ENCODE measurements at regions not wholly inside any gene's neighbourhood (a gene's known extent, or its start where the extent isn't known, plus 50 kb on each side); places are given as distances from the start of the nearest gene placed in this dataset.

- Histone ChIP-seq H3K36me3 (no peaks in the 10 kb centered on the region), H3K4me1 (peaks cover 0 to 6% (median 0%) of the 10 kb centered on the region in 4 donors), H3K27me3 (no peaks in the 10 kb centered on the region), H3K27ac (peak overlapping the region in 2 of 4 donors; percentile 47 to 58), H3K9me3 (no peaks in the 10 kb centered on the region), H3K4me3 (no peak overlapping the region)
- intact Hi-C loops (cut with DNase I): no loop called here
- WGBS, 2 donors: 23 to 68% methylated on average over 3 of the region's 3 CpGs
- no peak for TF ChIP-seq CTCF (IDR thresholded peaks at IDR 0.05)
- no peak for TF ChIP-seq POLR2AphosphoS5 (IDR thresholded peaks at IDR 0.05)
- no peak for TF ChIP-seq EP300 (IDR thresholded peaks at IDR 0.05)
- TF ChIP-seq POLR2A (IDR thresholded peaks at IDR 0.05): no peak
- DNase-seq: no peak
Measured at GRCh38 chrX:38937926-38938325, 136.7 kb downstream of the MID1IP1 start.

- peak overlapping the region in 1 of 4 donors; percentile 58 for H3K27ac ChIP-seq
- 54 to 86% methylated on average over 1 of the region's 1 CpG for WGBS, 2 donors
- intact Hi-C loops (cut with DNase I): no loop called here
- peak; percentile 26 to 58 (median 38) for TF ChIP-seq POLR2AphosphoS5 (IDR thresholded peaks at IDR 0.05)
- TF ChIP-seq EP300 (IDR thresholded peaks at IDR 0.05): no peak
- TF ChIP-seq POLR2A (IDR thresholded peaks at IDR 0.05): no peak
- no peak for TF ChIP-seq CTCF (IDR thresholded peaks at IDR 0.05)
- H3K27me3 ChIP-seq: no peaks in the 10 kb centered on the region
- H3K4me1 ChIP-seq: peaks cover 0 to 6% (median 0%) of the 10 kb centered on the region in 4 donors
- no peak for DNase-seq
- no peak overlapping the region for H3K4me3 ChIP-seq
- H3K9me3 ChIP-seq: peaks cover 0 to 4% (median 0%) of the 10 kb centered on the region in 4 donors
- no peaks in the 10 kb centered on the region for H3K36me3 ChIP-seq
Measured at GRCh38 chrX:38939067-38939466, 137.8 kb downstream of the MID1IP1 start.

- Histone ChIP-seq H3K27ac (peak overlapping the region in 1 of 4 donors; percentile 50), H3K36me3 (no peaks in the 10 kb centered on the region), H3K4me1 (peaks cover 0 to 6% (median 0%) of the 10 kb centered on the region in 4 donors), H3K4me3 (no peak overlapping the region), H3K9me3 (peaks cover 0 to 4% (median 0%) of the 10 kb centered on the region in 4 donors), H3K27me3 (no peaks in the 10 kb centered on the region)
- no peak for TF ChIP-seq EP300 (IDR thresholded peaks at IDR 0.05)
- TF ChIP-seq POLR2AphosphoS5 (IDR thresholded peaks at IDR 0.05): peak in 1 of 4 donors; percentile 13
- intact Hi-C loops (cut with DNase I): no loop called here
- no peak for DNase-seq
- 58 to 91% methylated on average over 3 of the region's 3 CpGs for WGBS, 2 donors
Measured at GRCh38 chrX:38940547-38940946, 139.3 kb downstream of the MID1IP1 start.

- WGBS, 2 donors: 84 to 91% methylated on average over 1 of the region's 1 CpG
- no peak for DNase-seq
- Histone ChIP-seq H3K36me3 (no peaks in the 10 kb centered on the region), H3K27me3 (no peaks in the 10 kb centered on the region), H3K9me3 (peaks cover 0 to 4% (median 0%) of the 10 kb centered on the region in 4 donors), H3K4me1 (peaks cover 0 to 6% (median 0%) of the 10 kb centered on the region in 4 donors), H3K4me3 (no peak overlapping the region), H3K27ac (peak overlapping the region in 3 of 4 donors; percentile 22 to 51 (median 50))
- peak in 3 of 4 donors; percentile 35 to 55 (median 51) for TF ChIP-seq POLR2AphosphoS5 (IDR thresholded peaks at IDR 0.05)
- no peak for TF ChIP-seq CTCF (IDR thresholded peaks at IDR 0.05)
- intact Hi-C loops (cut with DNase I): no loop called here
Measured at GRCh38 chrX:38941675-38942074, 140.4 kb downstream of the MID1IP1 start.

GRCh38 chrX:38943120-38943519 lies 141.9 kb downstream of the MID1IP1 start:
- no peaks in the 10 kb centered on the region for H3K27me3 ChIP-seq
- H3K36me3 ChIP-seq: no peaks in the 10 kb centered on the region
- H3K27ac ChIP-seq: no peak overlapping the region
- intact Hi-C loops (cut with DNase I): no loop called here
- no peak for DNase-seq
- no peaks in the 10 kb centered on the region for H3K4me1 ChIP-seq
- no peak overlapping the region for H3K4me3 ChIP-seq
- TF ChIP-seq POLR2AphosphoS5 (IDR thresholded peaks at IDR 0.05): no peak
- no peak for TF ChIP-seq CTCF (IDR thresholded peaks at IDR 0.05)
- TF ChIP-seq POLR2A (IDR thresholded peaks at IDR 0.05): no peak
- no peak for TF ChIP-seq EP300 (IDR thresholded peaks at IDR 0.05)
- H3K9me3 ChIP-seq: peaks cover 0 to 4% (median 0%) of the 10 kb centered on the region in 4 donors
- WGBS, 2 donors: 69 to 79% methylated on average over 1 of the region's 1 CpG
